Liver (tissue), 3 donors: ENCODE measurements at regions not wholly inside any gene's neighbourhood (a gene's known extent, or its start where the extent isn't known, plus 50 kb on each side); places are given as distances from the start of the nearest gene placed in this dataset.

Experiments
- CTCF ChIP-seq: fragments of 150-350 bp; IDR thresholded peaks from 2 replicates; pipeline ENCODE4 v1.5.1; 2017; ENCODE audit warnings: improper control_type of control experiment, low read depth, low read length; ENCODE audit not compliant: missing input control
- JUND ChIP-seq, 2 donors: IDR thresholded peaks; 2 replicates each; pipeline ENCODE4 v1.6.1; 2016; ENCODE audit warnings: antibody characterized with exemption in 2 of 2
- TAF1 ChIP-seq: conservative IDR thresholded peaks from 2 replicates; pipeline ENCODE4 v1.6.1; 2016; ENCODE audit warnings: antibody characterized with exemption, mild to moderate bottlenecking
- donor health status: healthy.
- donor health status: healthy.

- TF ChIP-seq CTCF: peak; percentile 82
- no peak for TF ChIP-seq TAF1
- no peak for TF ChIP-seq JUND (IDR thresholded peaks at IDR 0.05)
Measured at GRCh38 chr6:157756708-157757429, 66.2 kb upstream of the SNX9 start.
